ENCODE measurements at regions not wholly inside any gene's neighbourhood (a gene's known extent, or its start where the extent isn't known, plus 50 kb on each side); places are given as distances from the start of the nearest gene placed in this dataset.

- Histone ChIP-seq H3K4me1 (ENCODE audit: control extremely low read depth in 1 of 4, control insufficient read depth in 4 of 4, insufficient read depth in 4 of 4, low read length in 3 of 4) (peaks cover 0 to 11% (median 4%) of the 10 kb centered on the region in 4 experiments), H3K4me3 (ENCODE audit: control insufficient read depth in 1 of 7, extremely low read depth in 1 of 7, insufficient read depth in 4 of 7, low read depth in 2 of 7, low read length in 6 of 7) (no peak overlapping the region), H3K27ac (ENCODE audit: insufficient read depth in 1 of 2, low read depth in 1 of 2, low read length in 2 of 2, poor library complexity in 1 of 2, severe bottlenecking in 2 of 2) (no peak overlapping the region), H3K27me3 (replicated peaks in 2 of 5; ENCODE audit: control insufficient read depth in 4 of 5, insufficient read depth in 5 of 5, low read length in 4 of 5) (no peaks in the 10 kb centered on the region), H3K36me3 (ENCODE audit: control insufficient read depth in 4 of 4, insufficient read depth in 4 of 4, low read length in 3 of 4) (no peaks in the 10 kb centered on the region), H3K9me3 (ENCODE audit: control extremely low read depth in 1 of 5, control insufficient read depth in 4 of 5, insufficient read depth in 2 of 5, low read depth in 1 of 5, low read length in 4 of 5) (peaks cover 0 to 6% (median 0%) of the 10 kb centered on the region in 5 experiments)
- no peak for DNase-seq
- WGBS (ENCODE audit: insufficient coverage) = 100% methylated on average over 2 of the region's 3 CpGs
- ChIA-PET POLR2A (no interaction called here), CTCF (no interaction called here)
These were observed 57.8 kb upstream of the NAP1L1 start for GRCh38 chr12:76142305-76142704.

- POLR2A ChIA-PET = interaction anchor here (0.6 kb wide), 1 partner anchor 19 kb away, joined by 4 read pairs; no protein-coding TSS in a partner anchor
- no peak overlapping the region for H3K27ac ChIP-seq (ENCODE audit: insufficient read depth in 1 of 2, low read depth in 1 of 2, low read length in 2 of 2, poor library complexity in 1 of 2, severe bottlenecking in 2 of 2)
- no CpG with 5 or more reads among the region's 2 CpGs for WGBS (ENCODE audit: insufficient coverage)
- H3K9me3 ChIP-seq (ENCODE audit: control extremely low read depth in 1 of 5, control insufficient read depth in 4 of 5, insufficient read depth in 2 of 5, low read depth in 1 of 5, low read length in 4 of 5) = peaks cover 0 to 6% (median 0%) of the 10 kb centered on the region in 5 experiments
- H3K4me1 ChIP-seq (ENCODE audit: control extremely low read depth in 1 of 4, control insufficient read depth in 4 of 4, insufficient read depth in 4 of 4, low read length in 3 of 4) = peaks cover 0 to 3% (median 0%) of the 10 kb centered on the region in 4 experiments
- no peak for DNase-seq
- no peaks in the 10 kb centered on the region for H3K27me3 ChIP-seq (replicated peaks in 2 of 5; ENCODE audit: control insufficient read depth in 4 of 5, insufficient read depth in 5 of 5, low read length in 4 of 5)
- no peak overlapping the region for H3K4me3 ChIP-seq (ENCODE audit: control insufficient read depth in 1 of 7, extremely low read depth in 1 of 7, insufficient read depth in 4 of 7, low read depth in 2 of 7, low read length in 6 of 7)
- CTCF ChIA-PET = no interaction called here
- no peaks in the 10 kb centered on the region for H3K36me3 ChIP-seq (ENCODE audit: control insufficient read depth in 4 of 4, insufficient read depth in 4 of 4, low read length in 3 of 4)
These were observed 54.2 kb upstream of the NAP1L1 start for GRCh38 chr12:76138656-76139055.

- Histone ChIP-seq H3K27me3 (replicated peaks in 2 of 5; ENCODE audit: control insufficient read depth in 4 of 5, insufficient read depth in 5 of 5, low read length in 4 of 5) (no peaks in the 10 kb centered on the region), H3K4me1 (ENCODE audit: control extremely low read depth in 1 of 4, control insufficient read depth in 4 of 4, insufficient read depth in 4 of 4, low read length in 3 of 4) (no peaks in the 10 kb centered on the region), H3K9me3 (ENCODE audit: control extremely low read depth in 1 of 5, control insufficient read depth in 4 of 5, insufficient read depth in 2 of 5, low read depth in 1 of 5, low read length in 4 of 5) (peaks cover 0 to 6% (median 2%) of the 10 kb centered on the region in 5 experiments), H3K27ac (ENCODE audit: insufficient read depth in 1 of 2, low read depth in 1 of 2, low read length in 2 of 2, poor library complexity in 1 of 2, severe bottlenecking in 2 of 2) (no peak overlapping the region), H3K36me3 (ENCODE audit: control insufficient read depth in 4 of 4, insufficient read depth in 4 of 4, low read length in 3 of 4) (no peaks in the 10 kb centered on the region), H3K4me3 (ENCODE audit: control insufficient read depth in 1 of 7, extremely low read depth in 1 of 7, insufficient read depth in 4 of 7, low read depth in 2 of 7, low read length in 6 of 7) (peak overlapping the region in 1 of 7 experiments; percentile 40)
- ChIA-PET CTCF (no interaction called here), POLR2A (no interaction called here)
- no peak for DNase-seq
- WGBS (ENCODE audit: insufficient coverage) = 100% methylated on average over 5 of the region's 6 CpGs
These were observed 53.1 kb upstream of the NAP1L1 start for GRCh38 chr12:76137606-76138005.

- Histone ChIP-seq H3K27me3 (replicated peaks in 2 of 5; ENCODE audit: control insufficient read depth in 4 of 5, insufficient read depth in 5 of 5, low read length in 4 of 5) (no peaks in the 10 kb centered on the region), H3K4me1 (ENCODE audit: control extremely low read depth in 1 of 4, control insufficient read depth in 4 of 4, insufficient read depth in 4 of 4, low read length in 3 of 4) (no peaks in the 10 kb centered on the region), H3K9me3 (ENCODE audit: control extremely low read depth in 1 of 5, control insufficient read depth in 4 of 5, insufficient read depth in 2 of 5, low read depth in 1 of 5, low read length in 4 of 5) (peaks cover 0 to 6% (median 2%) of the 10 kb centered on the region in 5 experiments), H3K27ac (ENCODE audit: insufficient read depth in 1 of 2, low read depth in 1 of 2, low read length in 2 of 2, poor library complexity in 1 of 2, severe bottlenecking in 2 of 2) (no peak overlapping the region), H3K4me3 (ENCODE audit: control insufficient read depth in 1 of 7, extremely low read depth in 1 of 7, insufficient read depth in 4 of 7, low read depth in 2 of 7, low read length in 6 of 7) (no peak overlapping the region), H3K36me3 (ENCODE audit: control insufficient read depth in 4 of 4, insufficient read depth in 4 of 4, low read length in 3 of 4) (no peaks in the 10 kb centered on the region)
- ChIA-PET POLR2A (no interaction called here), CTCF (interaction anchor here (0.6 to 0.9 kb wide), 2 partner anchors 22 to 333 kb away, joined by 3 to 4 read pairs; no protein-coding TSS in a partner anchor)
- no peak for DNase-seq
These were observed 51.0 kb upstream of the NAP1L1 start for GRCh38 chr12:76135456-76135855.
